HepG2 (cell line): ENCODE measurements at regions not wholly inside any gene's neighbourhood (a gene's known extent, or its start where the extent isn't known, plus 50 kb on each side); places are given as distances from the start of the nearest gene placed in this dataset.

ENCODE experiments used
- HNRNPUL1 ChIP-seq: fragments of 200-400 bp; formaldehyde crosslinking; IDR thresholded peaks from 2 replicates; pipeline ENCODE4 v1.6.1; 2017; ENCODE audit warnings: low read depth, mild to moderate bottlenecking, low read length, moderate library complexity
- MYC ChIP-seq: sonication (generic); formaldehyde crosslinking; IDR thresholded peaks from 2 replicates; pipeline ENCODE4 v1.9.0; 2021; ENCODE audit warnings: missing genetic modification reagents, borderline replicate concordance
- PPARG ChIP-seq: conservative IDR thresholded peaks from 2 replicates; pipeline ENCODE4 v1.6.1; 2016; ENCODE audit warnings: missing biosample characterization, missing genetic modification reagents
- SP1 ChIP-seq, 2 experiments: fragments of 450-650 bp in 1 of 2; sonication (generic) in 1 of 2; formaldehyde crosslinking in 1 of 2; IDR thresholded peaks; 2 replicates each; pipeline versions ENCODE4 v1.4.0 to v1.6.1; 2016 to 2020; ENCODE audit warnings: missing genetic modification reagents in 1 of 2
- ZKSCAN8 ChIP-seq: IDR thresholded peaks from 2 replicates; pipeline ENCODE4 v1.6.1; 2016; ENCODE audit warnings: borderline replicate concordance, missing genetic modification reagents, missing compliant biosample characterization
- TF ChIP-seq, protein P1 (sequence below): sonication (generic); formaldehyde crosslinking; IDR thresholded peaks from 2 replicates; pipeline ENCODE4 v1.5.1; 2020; ENCODE audit warnings: missing genetic modification reagents, mild to moderate bottlenecking, borderline replicate concordance
- TF ChIP-seq, protein P2 (sequence below): sonication (generic); formaldehyde crosslinking; IDR thresholded peaks from 2 replicates; pipeline ENCODE4 v1.5.0; 2020; ENCODE audit warnings: mild to moderate bottlenecking, missing genetic modification reagents, moderate library complexity

DNA sequence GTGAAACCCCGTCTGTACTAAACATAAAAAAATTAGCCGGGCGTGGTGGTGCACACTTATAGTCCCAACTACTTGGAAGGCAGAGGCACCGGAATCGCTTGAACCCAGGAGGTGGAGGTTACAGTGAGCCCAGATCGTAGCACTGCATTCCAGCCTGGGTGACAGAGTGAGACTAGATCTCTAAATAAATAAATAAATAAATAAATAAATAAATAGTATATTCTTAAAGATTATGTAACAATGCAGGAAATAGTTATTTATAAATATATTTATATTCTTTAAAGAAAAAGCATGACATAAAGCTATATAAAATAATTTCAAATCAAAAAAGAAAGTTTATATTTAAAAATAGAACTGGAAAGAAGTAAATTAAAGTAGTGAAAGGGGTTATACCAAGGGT lies 76.4 kb downstream of the MBL2 start:
- no peak for TF ChIP-seq HNRNPUL1
- TF ChIP-seq, protein P1, sequence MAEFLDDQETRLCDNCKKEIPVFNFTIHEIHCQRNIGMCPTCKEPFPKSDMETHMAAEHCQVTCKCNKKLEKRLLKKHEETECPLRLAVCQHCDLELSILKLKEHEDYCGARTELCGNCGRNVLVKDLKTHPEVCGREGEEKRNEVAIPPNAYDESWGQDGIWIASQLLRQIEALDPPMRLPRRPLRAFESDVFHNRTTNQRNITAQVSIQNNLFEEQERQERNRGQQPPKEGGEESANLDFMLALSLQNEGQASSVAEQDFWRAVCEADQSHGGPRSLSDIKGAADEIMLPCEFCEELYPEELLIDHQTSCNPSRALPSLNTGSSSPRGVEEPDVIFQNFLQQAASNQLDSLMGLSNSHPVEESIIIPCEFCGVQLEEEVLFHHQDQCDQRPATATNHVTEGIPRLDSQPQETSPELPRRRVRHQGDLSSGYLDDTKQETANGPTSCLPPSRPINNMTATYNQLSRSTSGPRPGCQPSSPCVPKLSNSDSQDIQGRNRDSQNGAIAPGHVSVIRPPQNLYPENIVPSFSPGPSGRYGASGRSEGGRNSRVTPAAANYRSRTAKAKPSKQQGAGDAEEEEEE (CRISPR knock-in tag): no peak
- TF ChIP-seq SP1 (IDR thresholded peaks at IDR 0.05): no peak
- no peak for TF ChIP-seq SP1 (CRISPR knock-in tag; IDR thresholded peaks at IDR 0.05)
- TF ChIP-seq PPARG (CRISPR knock-in tag): no peak
- no peak for TF ChIP-seq ZKSCAN8 (CRISPR knock-in tag)
- no peak for TF ChIP-seq MYC (CRISPR knock-in tag)
- TF ChIP-seq, protein P2, sequence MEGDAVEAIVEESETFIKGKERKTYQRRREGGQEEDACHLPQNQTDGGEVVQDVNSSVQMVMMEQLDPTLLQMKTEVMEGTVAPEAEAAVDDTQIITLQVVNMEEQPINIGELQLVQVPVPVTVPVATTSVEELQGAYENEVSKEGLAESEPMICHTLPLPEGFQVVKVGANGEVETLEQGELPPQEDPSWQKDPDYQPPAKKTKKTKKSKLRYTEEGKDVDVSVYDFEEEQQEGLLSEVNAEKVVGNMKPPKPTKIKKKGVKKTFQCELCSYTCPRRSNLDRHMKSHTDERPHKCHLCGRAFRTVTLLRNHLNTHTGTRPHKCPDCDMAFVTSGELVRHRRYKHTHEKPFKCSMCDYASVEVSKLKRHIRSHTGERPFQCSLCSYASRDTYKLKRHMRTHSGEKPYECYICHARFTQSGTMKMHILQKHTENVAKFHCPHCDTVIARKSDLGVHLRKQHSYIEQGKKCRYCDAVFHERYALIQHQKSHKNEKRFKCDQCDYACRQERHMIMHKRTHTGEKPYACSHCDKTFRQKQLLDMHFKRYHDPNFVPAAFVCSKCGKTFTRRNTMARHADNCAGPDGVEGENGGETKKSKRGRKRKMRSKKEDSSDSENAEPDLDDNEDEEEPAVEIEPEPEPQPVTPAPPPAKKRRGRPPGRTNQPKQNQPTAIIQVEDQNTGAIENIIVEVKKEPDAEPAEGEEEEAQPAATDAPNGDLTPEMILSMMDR (CRISPR knock-in tag): no peak
